Natural killer cell treated with Interleukin-12 subunit alpha and Interleukin-12 subunit beta and Interleukin-15 and Interleukin-18, amount 100 ng/mL, for 72 hours (primary cell): ENCODE measurements at regions not wholly inside any gene's neighbourhood (a gene's known extent, or its start where the extent isn't known, plus 50 kb on each side); places are given as distances from the start of the nearest gene placed in this dataset.
A peak's percentile ranks its signal among the peaks of the same experiment; 100 is the strongest.

Experiments
- ATAC-seq, 2 donors: fragments of 150-1000 bp; cut with Tn5 transposase in 1 of 2; sonication (Bioruptor Pico), chemical (Tn5 transposase) in 1 of 2; 2 replicates each; pipeline ENCODE4 v1.10.0; 2021
- DNase-seq: peaks from one replicate; pipeline ENCODE4 v3.0.0; 2022; ENCODE audit warnings: low spot score
- H3K27ac Mint-ChIP-seq, 2 donors: 1 replicate in 1 of 2; 2 replicates in 1 of 2; pipeline ENCODE4 v1.8.0; 2022; ENCODE audit warnings: mixed read lengths in 2 of 2, mild to moderate bottlenecking in 1 of 2, moderate library complexity in 1 of 2
- H3K27me3 Mint-ChIP-seq, 2 donors: 1 replicate in 1 of 2; 2 replicates in 1 of 2; pipeline ENCODE4 v1.8.0; 2022; ENCODE audit warnings: mixed read lengths in 2 of 2
- H3K36me3 Mint-ChIP-seq: one replicate; pipeline ENCODE4 v1.8.0; 2022; ENCODE audit warnings: mixed read lengths
- H3K4me1 Mint-ChIP-seq, 2 donors: 1 replicate in 1 of 2; 2 replicates in 1 of 2; pipeline ENCODE4 v1.8.0; 2022; ENCODE audit warnings: low read depth in 2 of 2, mixed read lengths in 2 of 2, mild to moderate bottlenecking in 1 of 2
- H3K4me3 Mint-ChIP-seq: one replicate; pipeline ENCODE4 v1.8.0; 2022; ENCODE audit warnings: mixed read lengths
- H3K9me3 Mint-ChIP-seq: 2 replicates; pipeline ENCODE4 v1.8.0; 2022; ENCODE audit warnings: mixed read lengths

DNA sequence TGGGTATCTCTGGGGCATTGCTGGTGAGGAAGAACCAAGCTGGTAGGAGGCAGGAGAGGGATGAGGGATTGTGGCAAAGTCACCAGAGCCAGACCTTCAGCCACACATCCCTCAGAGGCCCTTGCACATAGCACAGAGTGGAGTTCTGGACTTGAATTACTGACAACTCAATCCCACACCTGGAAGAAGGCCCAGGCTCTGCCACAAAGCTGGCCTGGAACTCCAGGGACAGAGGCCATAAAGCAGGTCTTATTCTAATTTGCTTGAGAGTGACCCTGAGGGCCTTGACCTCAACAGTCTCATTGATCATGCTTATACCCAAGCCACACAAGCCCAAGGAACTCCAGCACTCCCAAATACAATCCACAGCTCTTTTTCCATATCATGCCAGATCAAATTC lies 486.2 kb upstream of the ZMIZ1 start:
- Mint-ChIP-seq H3K4me1 (no peaks in the 10 kb centered on the region), H3K4me3 (no peak overlapping the region), H3K9me3 (no peaks in the 10 kb centered on the region), H3K27me3 (peaks cover 7 to 22% of the 10 kb centered on the region in 2 donors), H3K36me3 (no peaks in the 10 kb centered on the region), H3K27ac (no peak overlapping the region)
- DNase-seq (no peak), ATAC-seq (no peak)

DNA sequence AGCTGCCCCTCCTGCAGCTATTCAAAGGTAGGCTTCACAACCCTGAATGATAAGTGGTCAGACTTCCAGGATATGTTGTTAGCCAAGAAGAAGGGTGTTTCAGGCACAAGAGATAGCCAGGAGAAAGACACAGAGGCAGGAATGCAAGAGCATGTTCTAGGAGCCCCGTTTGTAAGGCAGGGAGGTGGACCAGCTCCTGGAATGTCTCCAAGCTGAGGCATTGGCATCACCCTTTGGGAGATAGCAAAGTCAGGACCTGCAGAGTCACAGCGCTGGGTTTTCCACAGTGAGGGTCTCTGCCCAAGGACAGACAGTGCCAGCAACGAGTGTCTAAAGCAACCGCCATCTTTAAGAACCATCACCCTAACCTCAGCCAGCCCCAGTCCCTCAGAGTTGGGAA lies 484.5 kb upstream of the ZMIZ1 start:
- H3K4me1 Mint-ChIP-seq = no peaks in the 10 kb centered on the region
- no peak overlapping the region for H3K4me3 Mint-ChIP-seq
- DNase-seq (no peak), ATAC-seq (no peak)
- H3K36me3 Mint-ChIP-seq = no peaks in the 10 kb centered on the region
- no peak overlapping the region for H3K27ac Mint-ChIP-seq
- H3K9me3 Mint-ChIP-seq = no peaks in the 10 kb centered on the region
- H3K27me3 Mint-ChIP-seq = peaks cover 7 to 22% of the 10 kb centered on the region in 2 donors

DNA sequence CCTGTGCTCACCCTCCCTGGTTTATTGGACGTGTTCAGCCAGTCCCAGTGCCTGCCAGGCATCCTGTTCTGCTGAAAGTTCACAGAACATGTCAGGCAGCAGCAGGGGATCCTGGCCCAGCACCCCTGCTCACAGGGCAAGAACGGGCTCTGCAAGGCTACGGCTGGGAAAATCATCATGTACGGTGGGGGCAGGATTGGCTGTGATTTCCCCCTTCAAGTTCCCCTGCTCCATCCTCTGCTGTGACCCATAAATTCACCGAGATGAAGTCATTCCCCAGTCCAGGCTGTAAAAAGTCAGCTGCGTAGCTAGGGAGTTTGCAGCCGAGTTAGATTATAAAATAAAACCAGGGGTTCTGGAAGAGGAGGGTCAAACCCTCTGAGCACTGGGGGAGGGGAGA lies 484.1 kb upstream of the ZMIZ1 start:
- Mint-ChIP-seq H3K36me3 (no peaks in the 10 kb centered on the region), H3K4me1 (no peaks in the 10 kb centered on the region), H3K27ac (no peak overlapping the region), H3K27me3 (peaks cover 7 to 22% of the 10 kb centered on the region in 2 donors), H3K9me3 (no peaks in the 10 kb centered on the region), H3K4me3 (no peak overlapping the region)
- ATAC-seq = no peak
- DNase-seq = no peak

DNA sequence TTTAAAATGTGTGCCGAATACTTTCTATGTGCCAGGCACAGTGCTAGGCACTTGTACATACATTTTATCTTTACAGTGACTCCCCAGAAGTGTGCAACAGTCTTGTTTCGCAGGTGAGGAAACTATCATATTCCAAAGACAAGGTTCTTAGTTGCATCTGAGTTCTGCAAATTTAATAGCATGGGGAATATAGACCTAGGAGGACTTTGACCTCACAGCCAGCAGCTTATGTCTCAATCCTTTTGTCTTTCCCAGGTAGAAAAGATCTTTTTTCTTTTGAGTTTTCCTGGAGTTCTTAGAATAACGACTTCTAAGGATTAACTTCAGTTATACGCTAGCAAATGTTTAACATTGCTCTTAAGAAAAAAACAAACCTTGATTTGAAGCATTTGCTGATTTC lies 482.8 kb upstream of the ZMIZ1 start:
- Mint-ChIP-seq H3K27ac (no peak overlapping the region), H3K36me3 (no peaks in the 10 kb centered on the region), H3K4me3 (no peak overlapping the region), H3K27me3 (peaks cover 7 to 17% of the 10 kb centered on the region in 2 donors), H3K4me1 (no peaks in the 10 kb centered on the region), H3K9me3 (no peaks in the 10 kb centered on the region)
- ATAC-seq (no peak), DNase-seq (no peak)

DNA sequence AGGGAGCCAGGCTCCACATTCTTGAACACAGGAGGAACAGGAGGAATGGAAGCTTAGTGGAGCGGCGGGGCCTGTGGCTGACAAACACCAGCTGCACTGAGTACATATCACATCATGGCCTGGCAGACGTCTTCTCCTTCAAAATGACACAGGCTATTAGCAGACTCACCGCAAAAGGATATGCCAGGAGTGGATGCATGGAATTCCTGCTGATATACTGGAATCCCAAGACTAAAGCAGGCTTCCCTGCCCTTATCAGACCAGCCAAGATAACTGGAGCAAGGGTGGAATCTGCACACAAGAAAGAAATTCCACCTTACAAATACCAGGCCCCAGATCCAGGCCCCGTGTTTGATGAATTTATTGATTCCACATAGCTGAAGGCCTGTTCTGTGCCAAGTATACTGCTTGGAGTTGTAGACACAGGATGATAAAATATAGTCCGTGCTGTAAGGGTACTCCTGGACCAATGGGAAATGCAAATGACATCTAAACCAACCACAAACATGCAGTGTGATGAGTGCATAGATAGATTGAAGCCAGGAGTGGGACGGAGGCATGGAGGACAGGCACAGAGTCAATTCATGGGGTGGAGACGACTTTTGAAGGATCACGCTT lies 480.5 kb upstream of the ZMIZ1 start:
- Mint-ChIP-seq H3K4me3 (no peak overlapping the region), H3K36me3 (no peaks in the 10 kb centered on the region), H3K4me1 (no peaks in the 10 kb centered on the region), H3K27me3 (peaks cover 12 to 14% of the 10 kb centered on the region in 2 donors), H3K9me3 (no peaks in the 10 kb centered on the region), H3K27ac (no peak overlapping the region)
- peak in 1 of 2 donors; percentile 29 for ATAC-seq
- no peak for DNase-seq

DNA sequence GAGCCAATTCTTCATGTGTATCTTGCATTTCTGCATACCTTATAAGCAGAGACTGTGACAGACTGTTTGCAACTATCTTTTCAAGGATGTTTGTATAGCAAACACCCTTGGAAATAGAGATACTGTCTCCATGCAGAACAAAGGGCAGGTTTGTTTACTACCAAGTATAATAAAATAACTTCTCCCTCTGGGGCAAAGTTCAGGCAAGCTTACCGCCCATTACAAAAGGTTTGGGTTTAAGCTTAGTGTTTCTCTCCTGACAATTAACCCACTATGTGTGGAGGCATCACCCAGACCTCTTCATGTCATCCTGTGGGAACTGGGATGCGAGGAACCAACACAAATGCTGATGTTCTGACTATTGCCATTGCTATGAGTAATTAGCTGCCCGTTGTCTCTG lies 479.1 kb upstream of the ZMIZ1 start:
- no peak overlapping the region for H3K27ac Mint-ChIP-seq
- no peak overlapping the region for H3K4me3 Mint-ChIP-seq
- H3K27me3 Mint-ChIP-seq = peaks cover 11 to 12% of the 10 kb centered on the region in 2 donors
- H3K36me3 Mint-ChIP-seq = no peaks in the 10 kb centered on the region
- DNase-seq = no peak
- H3K9me3 Mint-ChIP-seq = no peaks in the 10 kb centered on the region
- ATAC-seq = no peak
- no peaks in the 10 kb centered on the region for H3K4me1 Mint-ChIP-seq

DNA sequence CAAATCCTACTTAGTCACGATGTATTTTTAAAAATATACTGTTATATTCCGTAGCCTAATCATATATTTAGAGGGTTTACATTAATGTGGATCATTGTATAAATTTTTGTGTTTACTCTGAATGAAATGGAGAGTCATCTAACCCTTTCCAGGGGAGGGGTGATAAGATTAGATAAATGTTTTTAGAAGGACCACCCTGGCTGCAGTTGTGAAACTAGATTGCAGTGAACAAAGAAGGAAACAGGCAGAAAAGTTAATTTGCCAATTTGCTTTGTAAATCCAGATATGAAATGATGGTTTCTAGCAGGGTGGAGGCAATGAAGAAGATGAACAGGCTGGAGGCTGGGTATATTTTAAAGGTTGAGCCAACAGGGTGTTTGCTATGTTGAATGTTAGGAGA lies 477.7 kb upstream of the ZMIZ1 start:
- ATAC-seq (no peak), DNase-seq (no peak)
- no peaks in the 10 kb centered on the region for H3K9me3 Mint-ChIP-seq
- H3K27ac Mint-ChIP-seq = no peak overlapping the region
- no peaks in the 10 kb centered on the region for H3K4me1 Mint-ChIP-seq
- H3K36me3 Mint-ChIP-seq = no peaks in the 10 kb centered on the region
- H3K4me3 Mint-ChIP-seq = no peak overlapping the region
- H3K27me3 Mint-ChIP-seq = peaks cover 10 to 11% of the 10 kb centered on the region in 2 donors

DNA sequence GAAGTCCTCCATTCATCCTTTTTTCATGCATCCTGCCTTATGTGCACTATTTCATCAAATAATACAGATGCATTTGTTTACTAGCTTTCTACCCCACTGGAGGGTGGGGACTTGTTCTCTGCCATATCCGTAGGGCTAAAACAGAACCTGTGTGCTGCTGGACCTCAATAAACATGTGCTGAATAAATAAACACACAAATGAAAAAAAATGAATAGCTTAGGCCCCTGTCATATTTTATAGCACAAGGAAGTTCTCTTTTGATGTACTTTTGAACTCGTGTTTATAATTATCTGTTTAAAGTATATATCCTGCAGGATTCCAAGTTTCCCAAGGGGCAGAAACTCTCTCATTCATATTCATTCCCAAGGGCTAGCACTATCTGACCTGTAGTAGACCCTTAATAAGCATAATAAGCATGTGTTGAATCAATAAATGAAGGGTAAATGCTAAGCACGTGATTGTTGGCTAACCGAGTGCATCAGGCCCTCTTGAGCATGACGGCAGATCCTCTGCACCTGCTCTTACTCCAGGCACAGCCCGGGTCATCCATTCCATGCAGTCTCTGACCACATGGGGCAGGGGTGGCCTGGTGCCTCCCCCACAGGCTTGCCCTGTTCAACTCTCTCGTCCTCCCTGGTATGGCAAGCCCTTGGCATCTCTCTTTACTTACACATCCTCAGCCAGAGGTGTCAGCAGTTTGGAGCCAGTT lies 474.1 kb upstream of the ZMIZ1 start:
- no peak overlapping the region for H3K4me3 Mint-ChIP-seq
- H3K4me1 Mint-ChIP-seq = no peaks in the 10 kb centered on the region
- no peak overlapping the region for H3K27ac Mint-ChIP-seq

DNA sequence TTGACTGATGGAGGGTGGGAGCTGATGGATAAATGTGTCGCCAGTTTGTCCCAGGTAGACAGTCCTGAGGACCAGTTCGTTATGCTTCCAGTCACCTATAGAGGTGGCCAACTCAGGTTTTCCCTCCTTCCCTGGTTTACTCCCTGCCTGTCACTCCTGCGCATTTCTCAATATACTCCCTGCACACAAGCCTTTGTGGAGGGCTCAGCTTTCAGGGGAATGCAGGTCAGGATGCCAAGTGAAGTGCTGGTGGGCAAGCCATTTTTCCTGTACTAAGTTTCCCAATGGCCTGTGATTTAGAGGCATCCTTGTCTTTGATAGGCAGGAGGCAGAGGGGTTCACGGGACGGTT lies 473.5 kb upstream of the ZMIZ1 start:
- H3K4me1 Mint-ChIP-seq = no peaks in the 10 kb centered on the region

More for the DNA sequence above, 474.1 kb upstream of the ZMIZ1 start:
- H3K27me3 Mint-ChIP-seq = peaks cover 10 to 11% of the 10 kb centered on the region in 2 donors
- ATAC-seq = no peak
- H3K9me3 Mint-ChIP-seq = no peaks in the 10 kb centered on the region
- no peaks in the 10 kb centered on the region for H3K36me3 Mint-ChIP-seq
- no peak for DNase-seq

DNA sequence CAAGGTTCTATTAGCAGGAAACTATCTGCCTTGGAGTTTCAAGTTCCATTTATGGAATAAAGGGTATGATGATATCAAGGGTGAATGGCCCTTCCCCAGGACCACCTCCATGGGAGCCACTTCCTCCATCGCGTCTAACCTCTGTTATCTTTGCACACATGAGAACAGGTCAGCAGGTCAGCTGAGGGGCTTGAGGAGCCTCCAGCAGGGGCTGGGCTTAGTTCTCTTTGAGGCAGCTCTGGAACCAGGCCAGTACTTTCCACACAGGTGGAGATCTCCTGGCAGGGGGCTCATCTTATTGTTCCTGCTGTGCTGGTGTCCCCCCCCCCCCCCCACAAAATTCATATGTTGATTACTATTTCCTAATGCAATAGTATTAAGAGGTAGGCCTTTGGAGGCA lies 472.2 kb upstream of the ZMIZ1 start:
- DNase-seq = no peak
- H3K4me3 Mint-ChIP-seq = no peak overlapping the region
- peaks cover 6 to 14% of the 10 kb centered on the region in 2 donors for H3K27me3 Mint-ChIP-seq
- H3K36me3 Mint-ChIP-seq = no peaks in the 10 kb centered on the region
- H3K9me3 Mint-ChIP-seq = no peaks in the 10 kb centered on the region
- H3K27ac Mint-ChIP-seq = no peak overlapping the region
- no peak for ATAC-seq
- no peaks in the 10 kb centered on the region for H3K4me1 Mint-ChIP-seq

More for the DNA sequence above, 473.5 kb upstream of the ZMIZ1 start:
- Mint-ChIP-seq H3K27me3 (peaks cover 10 to 11% of the 10 kb centered on the region in 2 donors), H3K4me3 (no peak overlapping the region), H3K9me3 (no peaks in the 10 kb centered on the region), H3K36me3 (no peaks in the 10 kb centered on the region), H3K27ac (no peak overlapping the region)
- ATAC-seq (no peak), DNase-seq (no peak)

DNA sequence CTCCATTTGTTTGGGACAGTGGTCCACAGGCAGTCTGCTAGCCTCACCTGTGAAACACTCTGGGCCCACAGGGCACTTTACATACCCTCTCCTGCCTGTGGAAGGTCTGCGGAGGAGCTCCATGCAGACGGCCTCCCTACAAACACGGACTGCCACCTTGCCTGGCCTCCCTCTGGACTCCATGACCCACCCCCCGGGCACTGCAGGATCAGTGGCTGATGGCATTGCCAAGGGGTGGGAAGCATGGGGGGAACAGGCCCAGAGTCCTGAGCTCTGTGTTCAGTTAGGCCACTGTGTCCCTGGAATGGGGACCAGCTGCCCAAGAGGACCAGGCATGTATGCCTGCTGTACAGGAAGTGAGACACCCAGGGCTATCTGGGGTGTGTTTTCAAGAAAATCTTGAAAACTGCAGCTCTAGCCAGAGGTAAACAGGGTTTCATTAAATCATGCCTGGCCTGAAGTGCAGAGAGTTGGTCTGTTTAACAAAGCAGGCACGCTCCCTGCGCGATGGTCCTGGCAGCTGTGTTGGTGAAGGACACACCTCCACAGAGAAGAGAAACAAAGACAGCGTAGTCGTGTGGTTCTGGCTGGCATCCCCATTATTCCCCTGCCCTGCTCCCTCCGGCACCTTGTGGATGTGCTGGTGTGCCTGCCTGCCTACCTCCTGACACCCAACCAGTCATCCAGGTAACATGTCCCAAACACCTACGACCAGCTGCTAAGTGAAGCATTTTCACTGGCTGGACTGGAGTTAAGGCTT lies 470.8 kb upstream of the ZMIZ1 start:
- no peak overlapping the region for H3K27ac Mint-ChIP-seq
- peak in 1 of 2 donors; percentile 44 for ATAC-seq
- no peaks in the 10 kb centered on the region for H3K4me1 Mint-ChIP-seq
- peaks cover 0 to 9% of the 10 kb centered on the region in 2 donors for H3K27me3 Mint-ChIP-seq
- H3K4me3 Mint-ChIP-seq = no peak overlapping the region
- H3K36me3 Mint-ChIP-seq = no peaks in the 10 kb centered on the region
- DNase-seq = no peak
- no peaks in the 10 kb centered on the region for H3K9me3 Mint-ChIP-seq

DNA sequence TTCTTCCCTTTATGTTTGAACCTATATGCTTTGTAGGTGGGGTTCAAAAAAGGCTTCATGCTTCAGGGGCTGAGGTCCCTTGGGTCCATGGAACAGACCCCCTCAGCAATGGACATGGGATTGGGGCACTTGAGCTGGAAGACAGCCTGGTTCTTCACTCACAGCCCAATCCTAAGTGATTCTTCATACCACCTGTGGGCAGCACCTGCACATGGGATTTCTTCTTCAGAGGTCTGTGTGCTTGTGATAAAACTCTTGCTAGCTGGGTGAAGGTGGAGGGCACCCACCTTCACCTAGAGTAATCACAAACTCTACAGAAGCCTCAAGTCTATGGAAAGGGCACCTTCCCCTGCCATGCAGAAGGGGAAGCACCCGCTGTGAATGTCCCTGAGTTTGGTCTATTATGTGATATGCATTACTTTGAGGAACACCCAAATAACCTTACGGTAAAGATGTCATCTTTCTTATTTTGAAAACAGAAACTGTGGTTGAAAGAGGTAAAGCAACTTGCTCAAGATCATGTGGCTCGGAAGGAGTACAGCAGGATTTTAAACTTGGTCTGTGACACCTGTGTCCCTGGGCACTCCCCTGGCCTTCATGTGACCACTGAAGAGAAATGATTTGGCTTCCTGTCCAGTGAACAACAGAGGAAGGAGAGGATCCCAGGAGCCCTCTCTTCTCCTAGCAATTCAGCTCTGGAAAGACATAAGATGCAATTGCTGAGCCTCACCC lies 469.5 kb upstream of the ZMIZ1 start:
- peaks cover 0 to 9% of the 10 kb centered on the region in 2 donors for H3K27me3 Mint-ChIP-seq
- no peaks in the 10 kb centered on the region for H3K9me3 Mint-ChIP-seq
- no peak for ATAC-seq
- H3K4me3 Mint-ChIP-seq = no peak overlapping the region
- no peak for DNase-seq
- no peaks in the 10 kb centered on the region for H3K36me3 Mint-ChIP-seq
- H3K4me1 Mint-ChIP-seq = no peaks in the 10 kb centered on the region
- no peak overlapping the region for H3K27ac Mint-ChIP-seq

DNA sequence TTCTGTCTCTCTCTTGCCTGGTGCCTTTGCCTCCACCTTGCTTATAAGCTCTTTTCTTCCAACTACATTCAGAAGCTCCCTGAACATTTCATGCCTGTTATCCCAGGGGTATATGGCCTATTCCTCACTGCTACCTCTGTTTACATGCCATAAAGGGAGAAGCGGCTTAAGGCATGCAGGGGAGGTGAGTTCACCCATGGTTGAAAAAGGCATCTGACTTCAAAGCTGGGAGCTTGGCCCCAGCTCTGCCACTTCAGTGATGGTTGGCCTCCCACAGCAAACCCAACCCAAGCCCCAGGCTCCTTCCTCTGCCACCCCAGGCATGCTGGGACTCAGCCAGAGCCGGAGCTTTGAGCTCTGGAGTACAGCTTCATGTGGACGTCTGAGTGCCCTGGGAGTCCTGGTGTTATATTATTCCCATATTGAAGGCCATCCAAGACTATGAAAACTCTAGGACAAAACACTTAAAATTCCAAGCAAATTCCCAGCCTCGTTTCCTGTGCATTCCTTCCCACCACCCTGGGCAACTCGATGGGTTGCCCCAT lies 468.6 kb upstream of the ZMIZ1 start:
- DNase-seq = no peak
- H3K27ac Mint-ChIP-seq = no peak overlapping the region
- H3K27me3 Mint-ChIP-seq = peaks cover 0 to 9% of the 10 kb centered on the region in 2 donors
- no peak for ATAC-seq
- no peaks in the 10 kb centered on the region for H3K9me3 Mint-ChIP-seq
- no peak overlapping the region for H3K4me3 Mint-ChIP-seq
- no peaks in the 10 kb centered on the region for H3K4me1 Mint-ChIP-seq
- H3K36me3 Mint-ChIP-seq = no peaks in the 10 kb centered on the region
